Type B pancreatic cell (in vitro differentiated cells): ENCODE measurements at regions not wholly inside any gene's neighbourhood (a gene's known extent, or its start where the extent isn't known, plus 50 kb on each side); places are given as distances from the start of the nearest gene placed in this dataset.

Source experiments
- DNase-seq: peaks from one replicate; pipeline ENCODE4 v3.0.0; 2021; ENCODE audit warnings: mixed read lengths; ENCODE audit not compliant: unreplicated experiment; ENCODE audit errors: extremely low spot score
- H3K27ac Mint-ChIP-seq: 2 replicates; pipeline ENCODE4 v1.8.0; 2021; ENCODE audit warnings: mild to moderate bottlenecking, mixed read lengths
- H3K27me3 Mint-ChIP-seq: 2 replicates; pipeline ENCODE4 v1.8.0; 2021; ENCODE audit warnings: mixed read lengths
- H3K36me3 Mint-ChIP-seq: 2 replicates; pipeline ENCODE4 v1.8.0; 2021; ENCODE audit warnings: mixed read lengths
- H3K4me1 Mint-ChIP-seq: one replicate; pipeline ENCODE4 v1.8.0; 2021; ENCODE audit warnings: mixed read lengths; ENCODE audit not compliant: unreplicated experiment
- H3K4me3 Mint-ChIP-seq: 2 replicates; pipeline ENCODE4 v1.8.0; 2021; ENCODE audit warnings: mild to moderate bottlenecking, mixed read lengths
- H3K9me3 Mint-ChIP-seq: 2 replicates; pipeline ENCODE4 v1.8.0; 2021; ENCODE audit warnings: mixed read lengths
- CTCF ChIP-seq: fragments of 200-600 bp; sonication (generic); conservative IDR thresholded peaks from 2 replicates; pipeline ENCODE4 v1.5.0; 2021; ENCODE audit warnings: antibody characterized with exemption, mild to moderate bottlenecking

- TF ChIP-seq CTCF, result no peak
- peaks cover 5% of the 10 kb centered on the region for H3K4me1 Mint-ChIP-seq
- DNase-seq, result no peak
- no peaks in the 10 kb centered on the region for H3K27me3 Mint-ChIP-seq
- no peak overlapping the region for H3K27ac Mint-ChIP-seq
- no peaks in the 10 kb centered on the region for H3K9me3 Mint-ChIP-seq
- no peak overlapping the region for H3K4me3 Mint-ChIP-seq
- H3K36me3 Mint-ChIP-seq, result no peaks in the 10 kb centered on the region
These were observed 53.1 kb upstream of the EEF1E1 start for GRCh38 chr6:8155259-8156012.
